Activated CD4-positive, alpha-beta T cell treated with anti-CD3 and anti-CD28 coated beads, Interleukin-2, Interleukin-4, amounts not matched to agents 100 ng/mL and 50 ng/mL, durations not matched to agents 16 hours and 8 hours (primary cell): ENCODE measurements at regions not wholly inside any gene's neighbourhood (a gene's known extent, or its start where the extent isn't known, plus 50 kb on each side); places are given as distances from the start of the nearest gene placed in this dataset.
"Not testable (repeated sequence)": the region's sequence is repeated elsewhere in the genome, so short reads cannot be mapped to it uniquely, and the experiment has no call there.

Experiments
- DNase-seq: peaks from one replicate; pipeline ENCODE4 v3.0.0-alpha.2; 2020; ENCODE audit warnings: low spot score

- DNase-seq: no peak
Observed at GRCh38 chr2:76008001-76008702, 297.4 kb upstream of the GCFC2 start.

- no peak for DNase-seq
Observed at GRCh38 chr2:76000425-76000824, 289.7 kb upstream of the GCFC2 start.

- no peak for DNase-seq
Observed at GRCh38 chr2:75998451-75998850, 287.7 kb upstream of the GCFC2 start.

- no peak for DNase-seq
Observed at GRCh38 chr2:75994759-75995158, 284.0 kb upstream of the GCFC2 start.

GRCh38 chr2:75988622-75989021 lies 277.9 kb upstream of the GCFC2 start:
- DNase-seq: not testable (repeated sequence)

GRCh38 chr2:75986617-75987016 lies 275.9 kb upstream of the GCFC2 start:
- no peak for DNase-seq

- no peak for DNase-seq
Observed at GRCh38 chr2:75982719-75983118, 272.0 kb upstream of the GCFC2 start.

GRCh38 chr2:75964646-75965045 lies 253.9 kb upstream of the GCFC2 start:
- no peak for DNase-seq

GRCh38 chr2:75960472-75961009 lies 249.8 kb upstream of the GCFC2 start:
- DNase-seq: no peak

- no peak for DNase-seq
Observed at GRCh38 chr2:75959724-75960471, 249.2 kb upstream of the GCFC2 start.

- DNase-seq: no peak
Observed at GRCh38 chr2:75954761-75955160, 244.0 kb upstream of the GCFC2 start.

GRCh38 chr2:75952173-75952572 lies 241.5 kb upstream of the GCFC2 start:
- DNase-seq: no peak

GRCh38 chr2:75949385-75950030 lies 238.8 kb upstream of the GCFC2 start:
- DNase-seq: no peak

GRCh38 chr2:75936311-75936710 lies 225.6 kb upstream of the GCFC2 start:
- no peak for DNase-seq

GRCh38 chr2:75932996-75933395 lies 222.3 kb upstream of the GCFC2 start:
- DNase-seq: no peak

GRCh38 chr2:75928093-75928492 lies 217.4 kb upstream of the GCFC2 start:
- DNase-seq: no peak

- DNase-seq: no peak
Observed at GRCh38 chr2:75925331-75926024, 214.8 kb upstream of the GCFC2 start.

GRCh38 chr2:75922191-75922590 lies 211.5 kb upstream of the GCFC2 start:
- DNase-seq: no peak

GRCh38 chr2:75920859-75921551 lies 210.3 kb upstream of the GCFC2 start:
- no peak for DNase-seq

- no peak for DNase-seq
Observed at GRCh38 chr2:75915851-75916634, 205.3 kb upstream of the GCFC2 start.
